ENCODE measurements at regions not wholly inside any gene's neighbourhood (a gene's known extent, or its start where the extent isn't known, plus 50 kb on each side); places are given as distances from the start of the nearest gene placed in this dataset.

GRCh38 chr2:8242739-8243138 is 439.1 kb upstream of the ID2 start:
- peaks cover 2% of the 10 kb centered on the region for H3K4me1 ChIP-seq (ENCODE audit: control insufficient read depth, insufficient read depth, low read depth, low read length)
- H3K18ac ChIP-seq (ENCODE audit: low read depth in 1 of 2, low read length in 2 of 2) = no peak overlapping the region

GRCh38 chr2:8243748-8244400 is 438.0 kb upstream of the ID2 start:
- H3K4me1 ChIP-seq (ENCODE audit: control insufficient read depth, insufficient read depth, low read depth, low read length) = peaks cover 6% of the 10 kb centered on the region
- no peak overlapping the region for H4K8ac ChIP-seq (ENCODE audit: low read length)
- H3K18ac ChIP-seq (ENCODE audit: low read depth in 1 of 2, low read length in 2 of 2) = no peak overlapping the region
- H2BK120ac ChIP-seq (ENCODE audit: low read depth, low read length) = no peak overlapping the region
- H3K79me1 ChIP-seq (replicated peaks; ENCODE audit: low read length, poor library complexity, severe bottlenecking) = no peaks in the 10 kb centered on the region
- DNase-seq = no peak
- H4K91ac ChIP-seq (ENCODE audit: low read length) = no peak overlapping the region
- no peak overlapping the region for H2AK5ac ChIP-seq (ENCODE audit: low read length, severe bottlenecking)
- H3K36me3 ChIP-seq (ENCODE audit: control insufficient read depth in 1 of 2, insufficient read depth in 2 of 2, low read depth in 1 of 2, low read length in 2 of 2) = no peaks in the 10 kb centered on the region
- peaks cover 7% of the 10 kb centered on the region for H3K9me3 ChIP-seq (ENCODE audit: control insufficient read depth, low read length)
- H3K14ac ChIP-seq (ENCODE audit: low read length in 2 of 2) = no peak overlapping the region
- no peak overlapping the region for H2AFZ ChIP-seq (ENCODE audit: low read depth, low read length)
- H3K27ac ChIP-seq (ENCODE audit: low read length, poor library complexity, severe bottlenecking) = no peak overlapping the region
- H3K27me3 ChIP-seq (ENCODE audit: control insufficient read depth in 1 of 2, insufficient read depth in 1 of 2, low read length in 2 of 2) = no peaks in the 10 kb centered on the region
- no peak overlapping the region for H2BK15ac ChIP-seq (ENCODE audit: low read depth, poor library complexity, severe bottlenecking)
- H2BK5ac ChIP-seq (ENCODE audit: low read depth, low read length, poor library complexity, severe bottlenecking) = no peak overlapping the region
- no peak overlapping the region for H3K4me3 ChIP-seq (ENCODE audit: insufficient read depth in 1 of 2, low read depth in 1 of 2, low read length in 2 of 2)
- no peak overlapping the region for H3K9ac ChIP-seq (ENCODE audit: low read length)
- no peak overlapping the region for H3K4ac ChIP-seq (ENCODE audit: low read depth in 1 of 2, low read length in 2 of 2)
- no peak overlapping the region for H3K23ac ChIP-seq (ENCODE audit: low read length in 2 of 2)
- no peak overlapping the region for H3K4me2 ChIP-seq (ENCODE audit: low read length, poor library complexity, severe bottlenecking)
- 93% methylated on average over 3 of the region's 5 CpGs for WGBS
- no peak overlapping the region for H2BK12ac ChIP-seq (ENCODE audit: low read length in 2 of 2)

More at GRCh38 chr2:8242739-8243138, 439.1 kb upstream of the ID2 start:
- no peak overlapping the region for H4K8ac ChIP-seq (ENCODE audit: low read length)
- no peak overlapping the region for H4K91ac ChIP-seq (ENCODE audit: low read length)
- H3K79me1 ChIP-seq (replicated peaks; ENCODE audit: low read length, poor library complexity, severe bottlenecking) = no peaks in the 10 kb centered on the region
- 100% methylated on average over 1 of the region's 2 CpGs for WGBS
- no peak overlapping the region for H3K4me2 ChIP-seq (ENCODE audit: low read length, poor library complexity, severe bottlenecking)
- H3K27me3 ChIP-seq (ENCODE audit: control insufficient read depth in 1 of 2, insufficient read depth in 1 of 2, low read length in 2 of 2) = no peaks in the 10 kb centered on the region
- no peak for DNase-seq
- no peak overlapping the region for H3K23ac ChIP-seq (ENCODE audit: low read length in 2 of 2)
- H3K9me3 ChIP-seq (ENCODE audit: control insufficient read depth, low read length) = peaks cover 7% of the 10 kb centered on the region
- H2BK12ac ChIP-seq (ENCODE audit: low read length in 2 of 2) = no peak overlapping the region
- no peaks in the 10 kb centered on the region for H3K36me3 ChIP-seq (ENCODE audit: control insufficient read depth in 1 of 2, insufficient read depth in 2 of 2, low read depth in 1 of 2, low read length in 2 of 2)
- H3K4ac ChIP-seq (ENCODE audit: low read depth in 1 of 2, low read length in 2 of 2) = no peak overlapping the region
- no peak overlapping the region for H2BK15ac ChIP-seq (ENCODE audit: low read depth, poor library complexity, severe bottlenecking)
- H3K14ac ChIP-seq (ENCODE audit: low read length in 2 of 2) = no peak overlapping the region
- H3K27ac ChIP-seq (ENCODE audit: low read length, poor library complexity, severe bottlenecking) = no peak overlapping the region
- H2AFZ ChIP-seq (ENCODE audit: low read depth, low read length) = no peak overlapping the region
- H2BK120ac ChIP-seq (ENCODE audit: low read depth, low read length) = no peak overlapping the region
- H3K4me3 ChIP-seq (ENCODE audit: insufficient read depth in 1 of 2, low read depth in 1 of 2, low read length in 2 of 2) = no peak overlapping the region
- no peak overlapping the region for H2AK5ac ChIP-seq (ENCODE audit: low read length, severe bottlenecking)
- H2BK5ac ChIP-seq (ENCODE audit: low read depth, low read length, poor library complexity, severe bottlenecking) = no peak overlapping the region
- H3K9ac ChIP-seq (ENCODE audit: low read length) = no peak overlapping the region

GRCh38 chr2:8244639-8245038 is 437.2 kb upstream of the ID2 start:
- H2BK12ac ChIP-seq (ENCODE audit: low read length in 2 of 2) = no peak overlapping the region
- no peak for DNase-seq
- H3K36me3 ChIP-seq (ENCODE audit: control insufficient read depth in 1 of 2, insufficient read depth in 2 of 2, low read depth in 1 of 2, low read length in 2 of 2) = no peaks in the 10 kb centered on the region
- H2BK15ac ChIP-seq (ENCODE audit: low read depth, poor library complexity, severe bottlenecking) = no peak overlapping the region
- H3K4ac ChIP-seq (ENCODE audit: low read depth in 1 of 2, low read length in 2 of 2) = no peak overlapping the region
- peaks cover 7% of the 10 kb centered on the region for H3K9me3 ChIP-seq (ENCODE audit: control insufficient read depth, low read length)
- no peak overlapping the region for H2AFZ ChIP-seq (ENCODE audit: low read depth, low read length)
- no peak overlapping the region for H3K14ac ChIP-seq (ENCODE audit: low read length in 2 of 2)
- H2AK5ac ChIP-seq (ENCODE audit: low read length, severe bottlenecking) = no peak overlapping the region
- no peak overlapping the region for H4K8ac ChIP-seq (ENCODE audit: low read length)
- no peak overlapping the region for H3K18ac ChIP-seq (ENCODE audit: low read depth in 1 of 2, low read length in 2 of 2)
- 84% methylated on average over 2 of the region's 2 CpGs for WGBS
- H3K27me3 ChIP-seq (ENCODE audit: control insufficient read depth in 1 of 2, insufficient read depth in 1 of 2, low read length in 2 of 2) = no peaks in the 10 kb centered on the region
- H3K4me1 ChIP-seq (ENCODE audit: control insufficient read depth, insufficient read depth, low read depth, low read length) = peaks cover 6% of the 10 kb centered on the region
- no peak overlapping the region for H3K4me2 ChIP-seq (ENCODE audit: low read length, poor library complexity, severe bottlenecking)
- no peak overlapping the region for H3K23ac ChIP-seq (ENCODE audit: low read length in 2 of 2)
- H2BK5ac ChIP-seq (ENCODE audit: low read depth, low read length, poor library complexity, severe bottlenecking) = no peak overlapping the region
- H3K9ac ChIP-seq (ENCODE audit: low read length) = no peak overlapping the region
- H2BK120ac ChIP-seq (ENCODE audit: low read depth, low read length) = no peak overlapping the region
- no peak overlapping the region for H3K27ac ChIP-seq (ENCODE audit: low read length, poor library complexity, severe bottlenecking)
- H3K79me1 ChIP-seq (replicated peaks; ENCODE audit: low read length, poor library complexity, severe bottlenecking) = no peaks in the 10 kb centered on the region
- no peak overlapping the region for H3K4me3 ChIP-seq (ENCODE audit: insufficient read depth in 1 of 2, low read depth in 1 of 2, low read length in 2 of 2)
- no peak overlapping the region for H4K91ac ChIP-seq (ENCODE audit: low read length)

GRCh38 chr2:8246137-8246536 is 435.7 kb upstream of the ID2 start:
- Histone ChIP-seq H2AFZ (ENCODE audit: low read depth, low read length) (no peak overlapping the region), H3K18ac (ENCODE audit: low read depth in 1 of 2, low read length in 2 of 2) (no peak overlapping the region), H3K36me3 (ENCODE audit: control insufficient read depth in 1 of 2, insufficient read depth in 2 of 2, low read depth in 1 of 2, low read length in 2 of 2) (no peaks in the 10 kb centered on the region), H3K4me3 (ENCODE audit: insufficient read depth in 1 of 2, low read depth in 1 of 2, low read length in 2 of 2) (no peak overlapping the region), H2AK5ac (ENCODE audit: low read length, severe bottlenecking) (no peak overlapping the region), H2BK120ac (ENCODE audit: low read depth, low read length) (no peak overlapping the region), H4K91ac (ENCODE audit: low read length) (no peak overlapping the region), H3K27ac (ENCODE audit: low read length, poor library complexity, severe bottlenecking) (no peak overlapping the region), H3K9me3 (ENCODE audit: control insufficient read depth, low read length) (peaks cover 7% of the 10 kb centered on the region), H3K4me2 (ENCODE audit: low read length, poor library complexity, severe bottlenecking) (no peak overlapping the region), H2BK12ac (ENCODE audit: low read length in 2 of 2) (no peak overlapping the region), H2BK15ac (ENCODE audit: low read depth, poor library complexity, severe bottlenecking) (no peak overlapping the region), H3K9ac (ENCODE audit: low read length) (no peak overlapping the region), H3K23ac (ENCODE audit: low read length in 2 of 2) (no peak overlapping the region), H3K14ac (ENCODE audit: low read length in 2 of 2) (no peak overlapping the region), H3K27me3 (ENCODE audit: control insufficient read depth in 1 of 2, insufficient read depth in 1 of 2, low read length in 2 of 2) (no peaks in the 10 kb centered on the region), H4K8ac (ENCODE audit: low read length) (no peak overlapping the region), H3K4ac (ENCODE audit: low read depth in 1 of 2, low read length in 2 of 2) (no peak overlapping the region), H2BK5ac (ENCODE audit: low read depth, low read length, poor library complexity, severe bottlenecking) (no peak overlapping the region), H3K79me1 (replicated peaks; ENCODE audit: low read length, poor library complexity, severe bottlenecking) (no peaks in the 10 kb centered on the region), H3K4me1 (ENCODE audit: control insufficient read depth, insufficient read depth, low read depth, low read length) (peaks cover 6% of the 10 kb centered on the region)
- 100% methylated on average over 1 of the region's 3 CpGs for WGBS
- DNase-seq = no peak

Data from mesenchymal stem cell (in vitro differentiated cells and primary cell).